Ishikawa (cell line): ENCODE measurements at regions not wholly inside any gene's neighbourhood (a gene's known extent, or its start where the extent isn't known, plus 50 kb on each side); places are given as distances from the start of the nearest gene placed in this dataset.

ENCODE experiments used
- CEBPB ChIP-seq: IDR thresholded peaks from 2 replicates; pipeline ENCODE4 v1.6.1; 2012
- EGR1 ChIP-seq: IDR thresholded peaks from 2 replicates; pipeline ENCODE4 v1.6.1; 2012
- EP300 ChIP-seq: IDR thresholded peaks from 2 replicates; pipeline ENCODE4 v1.6.1; 2012; ENCODE audit warnings: borderline replicate concordance
- FOXM1 ChIP-seq: IDR thresholded peaks from 2 replicates; pipeline ENCODE4 v1.6.1; 2012; ENCODE audit warnings: low read depth, borderline replicate concordance
- NFIC ChIP-seq: IDR thresholded peaks from 2 replicates; pipeline ENCODE4 v1.6.1; 2012
- RAD21 ChIP-seq: IDR thresholded peaks from 2 replicates; pipeline ENCODE4 v1.6.1; 2012; ENCODE audit warnings: low read depth
- TEAD4 ChIP-seq: IDR thresholded peaks from 2 replicates; pipeline ENCODE4 v1.6.1; 2012
- YY1 ChIP-seq: IDR thresholded peaks from 2 replicates; pipeline ENCODE4 v1.6.1; 2012; ENCODE audit warnings: low read depth
- ZBTB7A ChIP-seq: IDR thresholded peaks from 2 replicates; pipeline ENCODE4 v1.6.1; 2012; ENCODE audit warnings: low read depth
- TF ChIP-seq, protein P1 (sequence below): IDR thresholded peaks from 2 replicates; pipeline ENCODE4 v1.6.1; 2012; ENCODE audit warnings: low read depth, mild to moderate bottlenecking
- TF ChIP-seq, protein P2 (sequence below): IDR thresholded peaks from 2 replicates; pipeline ENCODE4 v1.6.1; 2012
- TF ChIP-seq, protein P3 (sequence below): IDR thresholded peaks from 2 replicates; pipeline ENCODE4 v1.6.1; 2012

DNA sequence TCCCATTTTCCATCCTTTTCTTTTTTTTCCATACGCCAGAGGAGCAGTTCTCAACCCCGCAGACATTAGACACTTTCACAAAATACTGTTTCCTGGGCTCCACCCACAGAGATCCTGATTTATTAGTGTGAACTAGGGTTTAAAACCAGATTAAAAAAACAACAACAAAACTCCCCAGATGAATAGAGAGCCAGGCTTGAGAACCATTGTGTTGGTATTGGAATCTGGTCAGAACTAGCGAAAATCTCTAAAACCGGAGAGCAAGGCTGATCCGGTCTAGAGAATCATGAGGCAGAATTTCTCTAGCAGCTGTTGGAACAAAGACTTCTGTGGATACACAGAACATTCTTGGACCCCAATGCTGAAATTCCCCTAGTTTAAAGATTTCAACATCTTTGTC, 173.0 kb downstream of the PCSK1 start:
- no peak for TF ChIP-seq NFIC
- TF ChIP-seq EGR1, result no peak
- TF ChIP-seq ZBTB7A, result no peak
- TF ChIP-seq, protein P1, sequence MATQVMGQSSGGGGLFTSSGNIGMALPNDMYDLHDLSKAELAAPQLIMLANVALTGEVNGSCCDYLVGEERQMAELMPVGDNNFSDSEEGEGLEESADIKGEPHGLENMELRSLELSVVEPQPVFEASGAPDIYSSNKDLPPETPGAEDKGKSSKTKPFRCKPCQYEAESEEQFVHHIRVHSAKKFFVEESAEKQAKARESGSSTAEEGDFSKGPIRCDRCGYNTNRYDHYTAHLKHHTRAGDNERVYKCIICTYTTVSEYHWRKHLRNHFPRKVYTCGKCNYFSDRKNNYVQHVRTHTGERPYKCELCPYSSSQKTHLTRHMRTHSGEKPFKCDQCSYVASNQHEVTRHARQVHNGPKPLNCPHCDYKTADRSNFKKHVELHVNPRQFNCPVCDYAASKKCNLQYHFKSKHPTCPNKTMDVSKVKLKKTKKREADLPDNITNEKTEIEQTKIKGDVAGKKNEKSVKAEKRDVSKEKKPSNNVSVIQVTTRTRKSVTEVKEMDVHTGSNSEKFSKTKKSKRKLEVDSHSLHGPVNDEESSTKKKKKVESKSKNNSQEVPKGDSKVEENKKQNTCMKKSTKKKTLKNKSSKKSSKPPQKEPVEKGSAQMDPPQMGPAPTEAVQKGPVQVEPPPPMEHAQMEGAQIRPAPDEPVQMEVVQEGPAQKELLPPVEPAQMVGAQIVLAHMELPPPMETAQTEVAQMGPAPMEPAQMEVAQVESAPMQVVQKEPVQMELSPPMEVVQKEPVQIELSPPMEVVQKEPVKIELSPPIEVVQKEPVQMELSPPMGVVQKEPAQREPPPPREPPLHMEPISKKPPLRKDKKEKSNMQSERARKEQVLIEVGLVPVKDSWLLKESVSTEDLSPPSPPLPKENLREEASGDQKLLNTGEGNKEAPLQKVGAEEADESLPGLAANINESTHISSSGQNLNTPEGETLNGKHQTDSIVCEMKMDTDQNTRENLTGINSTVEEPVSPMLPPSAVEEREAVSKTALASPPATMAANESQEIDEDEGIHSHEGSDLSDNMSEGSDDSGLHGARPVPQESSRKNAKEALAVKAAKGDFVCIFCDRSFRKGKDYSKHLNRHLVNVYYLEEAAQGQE, result no peak
- TF ChIP-seq YY1, result no peak
- TF ChIP-seq TEAD4, result no peak
- no peak for TF ChIP-seq RAD21
- no peak for TF ChIP-seq FOXM1
- TF ChIP-seq EP300, result no peak
- TF ChIP-seq, protein P2, sequence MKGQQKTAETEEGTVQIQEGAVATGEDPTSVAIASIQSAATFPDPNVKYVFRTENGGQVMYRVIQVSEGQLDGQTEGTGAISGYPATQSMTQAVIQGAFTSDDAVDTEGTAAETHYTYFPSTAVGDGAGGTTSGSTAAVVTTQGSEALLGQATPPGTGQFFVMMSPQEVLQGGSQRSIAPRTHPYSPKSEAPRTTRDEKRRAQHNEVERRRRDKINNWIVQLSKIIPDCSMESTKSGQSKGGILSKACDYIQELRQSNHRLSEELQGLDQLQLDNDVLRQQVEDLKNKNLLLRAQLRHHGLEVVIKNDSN, result no peak
- TF ChIP-seq, protein P3, sequence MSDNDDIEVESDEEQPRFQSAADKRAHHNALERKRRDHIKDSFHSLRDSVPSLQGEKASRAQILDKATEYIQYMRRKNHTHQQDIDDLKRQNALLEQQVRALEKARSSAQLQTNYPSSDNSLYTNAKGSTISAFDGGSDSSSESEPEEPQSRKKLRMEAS, result no peak
- TF ChIP-seq CEBPB, result no peak
